ENCODE measurements at regions not wholly inside any gene's neighbourhood (a gene's known extent, or its start where the extent isn't known, plus 50 kb on each side); places are given as distances from the start of the nearest gene placed in this dataset.

- no peaks in the 10 kb centered on the region for H3K36me3 ChIP-seq (ENCODE audit: insufficient read depth, low read length)
- Mint-ChIP-seq H3K36me3 (no peaks in the 10 kb centered on the region), H3K27ac (no peak overlapping the region), H3K4me3 (no peak overlapping the region), H3K9me3 (peaks cover 2 to 21% (median 5%) of the 10 kb centered on the region in 8 donors), H3K4me1 (no peaks in the 10 kb centered on the region), H3K27me3 (no peaks in the 10 kb centered on the region)
- H3K9me3 ChIP-seq (ENCODE audit: control insufficient read depth in 1 of 2, low read length in 2 of 2) = no peaks in the 10 kb centered on the region
- no peak for DNase-seq
- H3K27ac ChIP-seq (ENCODE audit: low read depth, low read length) = no peak overlapping the region
- no peak overlapping the region for H3K4me3 ChIP-seq (ENCODE audit: low read length in 2 of 2)
- intact Hi-C loops (cut with micrococcal nuclease) = no loop called here
- ChIA-PET CTCF (ENCODE audit: partially characterized antibody) (no interaction called here), POLR2A (ENCODE audit: partially characterized antibody) (no interaction called here)
- H3K27me3 ChIP-seq (ENCODE audit: insufficient read depth, low read length) = no peaks in the 10 kb centered on the region
- H3K4me1 ChIP-seq (ENCODE audit: insufficient read depth, low read length) = no peaks in the 10 kb centered on the region
Observed at GRCh38 chr9:13735181-13735580, 455.7 kb upstream of the MPDZ start.

- H3K4me1 Mint-ChIP-seq = no peaks in the 10 kb centered on the region
- DNase-seq = no peak
- H3K9me3 Mint-ChIP-seq = peaks cover 2 to 25% (median 5%) of the 10 kb centered on the region in 8 donors
- H3K4me3 ChIP-seq (ENCODE audit: low read length in 2 of 2) = no peak overlapping the region
- ChIA-PET POLR2A (ENCODE audit: partially characterized antibody) (no interaction called here), CTCF (ENCODE audit: partially characterized antibody) (no interaction called here)
- no peaks in the 10 kb centered on the region for H3K27me3 ChIP-seq (ENCODE audit: insufficient read depth, low read length)
- H3K36me3 ChIP-seq (ENCODE audit: insufficient read depth, low read length) = no peaks in the 10 kb centered on the region
- H3K27ac ChIP-seq (ENCODE audit: low read depth, low read length) = no peak overlapping the region
- H3K36me3 Mint-ChIP-seq = no peaks in the 10 kb centered on the region
- H3K27me3 Mint-ChIP-seq = no peaks in the 10 kb centered on the region
- H3K9me3 ChIP-seq (ENCODE audit: control insufficient read depth in 1 of 2, low read length in 2 of 2) = no peaks in the 10 kb centered on the region
- no peaks in the 10 kb centered on the region for H3K4me1 ChIP-seq (ENCODE audit: insufficient read depth, low read length)
- intact Hi-C loops (cut with micrococcal nuclease) = no loop called here
- no peak overlapping the region for H3K27ac Mint-ChIP-seq
- no peak overlapping the region for H3K4me3 Mint-ChIP-seq
Observed at GRCh38 chr9:13734601-13735000, 455.1 kb upstream of the MPDZ start.

- H3K36me3 Mint-ChIP-seq = no peaks in the 10 kb centered on the region
- no peaks in the 10 kb centered on the region for H3K4me1 ChIP-seq (ENCODE audit: insufficient read depth, low read length)
- H3K27ac Mint-ChIP-seq = no peak overlapping the region
- H3K9me3 Mint-ChIP-seq = peaks cover 0 to 25% (median 4%) of the 10 kb centered on the region in 8 donors
- no peak overlapping the region for H3K4me3 Mint-ChIP-seq
- H3K4me3 ChIP-seq (ENCODE audit: low read length in 2 of 2) = no peak overlapping the region
- no peaks in the 10 kb centered on the region for H3K27me3 Mint-ChIP-seq
- no peaks in the 10 kb centered on the region for H3K4me1 Mint-ChIP-seq
- ChIA-PET CTCF (ENCODE audit: partially characterized antibody) (no interaction called here), POLR2A (ENCODE audit: partially characterized antibody) (no interaction called here)
- H3K9me3 ChIP-seq (ENCODE audit: control insufficient read depth in 1 of 2, low read length in 2 of 2) = no peaks in the 10 kb centered on the region
- H3K27me3 ChIP-seq (ENCODE audit: insufficient read depth, low read length) = no peaks in the 10 kb centered on the region
- no peak overlapping the region for H3K27ac ChIP-seq (ENCODE audit: low read depth, low read length)
- no peaks in the 10 kb centered on the region for H3K36me3 ChIP-seq (ENCODE audit: insufficient read depth, low read length)
- intact Hi-C loops (cut with micrococcal nuclease) = no loop called here
- no peak for DNase-seq
Observed at GRCh38 chr9:13732290-13732689, 452.8 kb upstream of the MPDZ start.

- CTCF ChIA-PET (ENCODE audit: partially characterized antibody) = no interaction called here
- Histone ChIP-seq H3K27ac (ENCODE audit: low read depth, low read length) (no peak overlapping the region), H3K9me3 (ENCODE audit: control insufficient read depth in 1 of 2, low read length in 2 of 2) (no peaks in the 10 kb centered on the region), H3K4me1 (ENCODE audit: insufficient read depth, low read length) (no peaks in the 10 kb centered on the region), H3K4me3 (ENCODE audit: low read length in 2 of 2) (no peak overlapping the region), H3K27me3 (ENCODE audit: insufficient read depth, low read length) (no peaks in the 10 kb centered on the region), H3K36me3 (ENCODE audit: insufficient read depth, low read length) (no peaks in the 10 kb centered on the region)
- Mint-ChIP-seq H3K27ac (no peak overlapping the region), H3K27me3 (no peaks in the 10 kb centered on the region), H3K4me3 (no peak overlapping the region), H3K9me3 (peaks cover 0 to 20% (median 4%) of the 10 kb centered on the region in 8 donors), H3K4me1 (no peaks in the 10 kb centered on the region), H3K36me3 (no peaks in the 10 kb centered on the region)
- POLR2A ChIA-PET (ENCODE audit: partially characterized antibody) = no interaction called here
- no peak for DNase-seq
- intact Hi-C loops (cut with micrococcal nuclease) = no loop called here
Observed at GRCh38 chr9:13731637-13732036, 452.1 kb upstream of the MPDZ start.

DNA sequence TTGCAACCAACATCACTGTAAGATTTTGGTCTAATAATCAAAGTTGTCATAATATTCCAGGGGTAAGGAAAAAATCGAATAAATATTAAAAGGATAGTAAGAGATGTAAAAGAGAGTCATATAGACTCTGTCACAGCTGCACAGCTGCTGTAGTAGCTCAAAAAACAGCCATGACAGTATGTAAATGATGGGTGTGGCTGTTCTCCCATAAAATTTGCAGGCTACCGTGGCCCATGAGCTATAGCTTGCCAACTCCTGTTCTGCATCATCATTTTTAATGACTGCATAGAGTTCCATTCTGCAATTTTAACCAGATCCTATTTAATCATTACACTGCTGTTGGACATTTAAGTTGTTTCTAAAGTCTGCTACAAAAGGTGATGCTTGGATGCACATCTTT lies 450.5 kb upstream of the MPDZ start:
- peaks cover 0 to 18% (median 4%) of the 10 kb centered on the region in 8 donors for H3K9me3 Mint-ChIP-seq
- H3K27ac Mint-ChIP-seq = no peak overlapping the region
- Histone ChIP-seq H3K27ac (ENCODE audit: low read depth, low read length) (no peak overlapping the region), H3K36me3 (ENCODE audit: insufficient read depth, low read length) (no peaks in the 10 kb centered on the region), H3K9me3 (ENCODE audit: control insufficient read depth in 1 of 2, low read length in 2 of 2) (no peaks in the 10 kb centered on the region), H3K27me3 (ENCODE audit: insufficient read depth, low read length) (no peaks in the 10 kb centered on the region), H3K4me3 (ENCODE audit: low read length in 2 of 2) (no peak overlapping the region), H3K4me1 (ENCODE audit: insufficient read depth, low read length) (no peaks in the 10 kb centered on the region)
- H3K36me3 Mint-ChIP-seq = no peaks in the 10 kb centered on the region
- ChIA-PET CTCF (ENCODE audit: partially characterized antibody) (no interaction called here), POLR2A (ENCODE audit: partially characterized antibody) (no interaction called here)
- DNase-seq = no peak
- intact Hi-C loops (cut with micrococcal nuclease) = no loop called here
- no peaks in the 10 kb centered on the region for H3K4me1 Mint-ChIP-seq
- H3K27me3 Mint-ChIP-seq = no peaks in the 10 kb centered on the region
- H3K4me3 Mint-ChIP-seq = no peak overlapping the region

GRCh38 chr9:13728917-13729811 lies 449.7 kb upstream of the MPDZ start:
- Mint-ChIP-seq H3K4me1 (no peaks in the 10 kb centered on the region), H3K9me3 (peaks cover 2 to 18% (median 6%) of the 10 kb centered on the region in 8 donors), H3K27ac (no peak overlapping the region), H3K27me3 (no peaks in the 10 kb centered on the region), H3K4me3 (no peak overlapping the region), H3K36me3 (no peaks in the 10 kb centered on the region)
- Histone ChIP-seq H3K27ac (ENCODE audit: low read depth, low read length) (no peak overlapping the region), H3K27me3 (ENCODE audit: insufficient read depth, low read length) (no peaks in the 10 kb centered on the region), H3K4me3 (ENCODE audit: low read length in 2 of 2) (no peak overlapping the region), H3K9me3 (ENCODE audit: control insufficient read depth in 1 of 2, low read length in 2 of 2) (no peaks in the 10 kb centered on the region), H3K36me3 (ENCODE audit: insufficient read depth, low read length) (no peaks in the 10 kb centered on the region), H3K4me1 (ENCODE audit: insufficient read depth, low read length) (no peaks in the 10 kb centered on the region)
- ChIA-PET CTCF (ENCODE audit: partially characterized antibody) (no interaction called here), POLR2A (ENCODE audit: partially characterized antibody) (no interaction called here)
- no peak for DNase-seq
- intact Hi-C loops (cut with micrococcal nuclease) = no loop called here

GRCh38 chr9:13728131-13728530 lies 448.6 kb upstream of the MPDZ start:
- Histone ChIP-seq H3K27ac (ENCODE audit: low read depth, low read length) (no peak overlapping the region), H3K27me3 (ENCODE audit: insufficient read depth, low read length) (no peaks in the 10 kb centered on the region), H3K36me3 (ENCODE audit: insufficient read depth, low read length) (no peaks in the 10 kb centered on the region), H3K4me1 (ENCODE audit: insufficient read depth, low read length) (no peaks in the 10 kb centered on the region), H3K9me3 (ENCODE audit: control insufficient read depth in 1 of 2, low read length in 2 of 2) (no peaks in the 10 kb centered on the region), H3K4me3 (ENCODE audit: low read length in 2 of 2) (no peak overlapping the region)
- no peak for DNase-seq
- Mint-ChIP-seq H3K27me3 (no peaks in the 10 kb centered on the region), H3K36me3 (no peaks in the 10 kb centered on the region), H3K27ac (no peak overlapping the region), H3K4me3 (no peak overlapping the region), H3K9me3 (peaks cover 0 to 18% (median 5%) of the 10 kb centered on the region in 8 donors), H3K4me1 (no peaks in the 10 kb centered on the region)
- POLR2A ChIA-PET (ENCODE audit: partially characterized antibody) = interaction anchor here (0.6 kb wide), 1 partner anchor 18 kb away, joined by 3 read pairs; no protein-coding TSS in a partner anchor
- CTCF ChIA-PET (ENCODE audit: partially characterized antibody) = no interaction called here
- intact Hi-C loops (cut with micrococcal nuclease) = no loop called here

Measured in CD4-positive, alpha-beta memory T cell (primary cell).